ENCODE measurements at regions not wholly inside any gene's neighbourhood (a gene's known extent, or its start where the extent isn't known, plus 50 kb on each side); places are given as distances from the start of the nearest gene placed in this dataset.

DNA sequence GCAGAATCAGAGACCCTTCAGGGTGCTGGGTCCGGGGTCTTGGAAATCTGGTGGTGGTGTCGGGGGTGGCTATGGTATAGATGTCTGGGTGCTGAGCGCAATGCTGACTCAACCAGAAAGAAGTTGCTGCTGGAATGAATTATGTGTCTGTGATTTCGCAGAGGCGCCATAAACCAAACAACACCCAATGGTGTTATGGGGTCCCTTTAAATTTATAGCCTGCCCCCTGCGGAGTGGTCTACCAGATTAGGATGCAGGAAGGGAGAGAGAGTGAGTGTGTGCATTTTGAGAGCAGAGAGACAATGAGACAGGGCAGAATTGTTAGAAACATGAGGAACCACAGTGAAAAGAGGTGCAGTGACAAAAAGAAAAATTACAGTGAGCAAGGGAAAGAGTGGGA is 100.7 kb upstream of the CDH11 start:
- no peak for TF ChIP-seq POLR2A (IDR thresholded peaks at IDR 0.05)
- TF ChIP-seq, protein P1, sequence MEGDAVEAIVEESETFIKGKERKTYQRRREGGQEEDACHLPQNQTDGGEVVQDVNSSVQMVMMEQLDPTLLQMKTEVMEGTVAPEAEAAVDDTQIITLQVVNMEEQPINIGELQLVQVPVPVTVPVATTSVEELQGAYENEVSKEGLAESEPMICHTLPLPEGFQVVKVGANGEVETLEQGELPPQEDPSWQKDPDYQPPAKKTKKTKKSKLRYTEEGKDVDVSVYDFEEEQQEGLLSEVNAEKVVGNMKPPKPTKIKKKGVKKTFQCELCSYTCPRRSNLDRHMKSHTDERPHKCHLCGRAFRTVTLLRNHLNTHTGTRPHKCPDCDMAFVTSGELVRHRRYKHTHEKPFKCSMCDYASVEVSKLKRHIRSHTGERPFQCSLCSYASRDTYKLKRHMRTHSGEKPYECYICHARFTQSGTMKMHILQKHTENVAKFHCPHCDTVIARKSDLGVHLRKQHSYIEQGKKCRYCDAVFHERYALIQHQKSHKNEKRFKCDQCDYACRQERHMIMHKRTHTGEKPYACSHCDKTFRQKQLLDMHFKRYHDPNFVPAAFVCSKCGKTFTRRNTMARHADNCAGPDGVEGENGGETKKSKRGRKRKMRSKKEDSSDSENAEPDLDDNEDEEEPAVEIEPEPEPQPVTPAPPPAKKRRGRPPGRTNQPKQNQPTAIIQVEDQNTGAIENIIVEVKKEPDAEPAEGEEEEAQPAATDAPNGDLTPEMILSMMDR (IDR thresholded peaks at IDR 0.05) = no peak
